Urinary bladder (tissue), 3 donors: ENCODE measurements at regions not wholly inside any gene's neighbourhood (a gene's known extent, or its start where the extent isn't known, plus 50 kb on each side); places are given as distances from the start of the nearest gene placed in this dataset.

ENCODE experiments used
- DNase-seq: peaks from one replicate; pipeline ENCODE4 v3.0.0-alpha.2; 2015; ENCODE audit errors: extremely low spot score
- H3K27ac ChIP-seq: one replicate; pipeline ENCODE4 v1.5.1; 2013; ENCODE audit warnings: low read depth, mild to moderate bottlenecking, moderate library complexity
- H3K36me3 ChIP-seq: one replicate; pipeline ENCODE4 v1.6.1; 2013; ENCODE audit warnings: mild to moderate bottlenecking, moderate library complexity; ENCODE audit not compliant: insufficient read depth
- H3K4me1 ChIP-seq: one replicate; pipeline ENCODE4 v1.6.1; 2013; ENCODE audit warnings: mild to moderate bottlenecking, moderate library complexity; ENCODE audit not compliant: insufficient read depth
- H3K4me3 ChIP-seq: one replicate; pipeline ENCODE4 v1.5.1; 2013; ENCODE audit warnings: low read depth, low read length
- WGBS: extraction: QIAGEN DNeasy Blood & Tissue Kit; methylation state at CpG from one replicate; pipeline ENCODE4 v1.1.7; 2013; 5-methylcytosine and 5-hydroxymethylcytosine counted together
- donor health status: healthy with polysubstance abuse.
- donor health status: healthy.

DNA sequence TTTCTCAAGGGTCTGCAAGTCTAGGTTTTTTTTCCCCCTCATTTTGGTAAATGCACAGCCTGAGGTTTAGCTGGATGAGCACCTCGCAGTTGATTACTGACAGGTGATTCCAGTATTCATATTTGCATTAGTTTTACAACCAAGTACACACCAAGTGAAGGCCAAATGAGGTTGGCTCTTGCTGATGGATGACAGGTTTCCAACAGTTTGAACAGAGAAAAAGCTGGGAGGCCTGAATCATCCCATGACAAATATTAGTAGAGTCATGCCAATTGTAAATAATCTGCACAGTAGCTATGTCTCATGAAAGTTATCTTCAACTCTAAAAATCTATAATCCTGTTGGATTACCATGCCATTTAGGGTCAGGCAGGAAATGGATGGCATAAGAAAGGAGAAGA is 399.8 kb downstream of the HTR7 start:
- no peaks in the 10 kb centered on the region for H3K36me3 ChIP-seq
- DNase-seq, result no peak
- WGBS, result 86% methylated on average over 1 of the region's 1 CpG
- H3K4me3 ChIP-seq, result no peak overlapping the region
- H3K27ac ChIP-seq, result no peak overlapping the region
- H3K4me1 ChIP-seq, result no peaks in the 10 kb centered on the region

GRCh38 chr10:90458571-90458970 is 399.3 kb downstream of the HTR7 start:
- Histone ChIP-seq H3K4me1 (no peaks in the 10 kb centered on the region), H3K27ac (no peak overlapping the region), H3K4me3 (no peak overlapping the region), H3K36me3 (no peaks in the 10 kb centered on the region)
- 72% methylated on average over 1 of the region's 1 CpG for WGBS
- no peak for DNase-seq

- no peak for DNase-seq
- H3K27ac ChIP-seq, result no peak overlapping the region
- H3K4me1 ChIP-seq, result no peaks in the 10 kb centered on the region
- no peaks in the 10 kb centered on the region for H3K36me3 ChIP-seq
- 80% methylated on average over 4 of the region's 4 CpGs for WGBS
- H3K4me3 ChIP-seq, result no peak overlapping the region
Measured at GRCh38 chr10:90461437-90462155, 396.2 kb downstream of the HTR7 start.

DNA sequence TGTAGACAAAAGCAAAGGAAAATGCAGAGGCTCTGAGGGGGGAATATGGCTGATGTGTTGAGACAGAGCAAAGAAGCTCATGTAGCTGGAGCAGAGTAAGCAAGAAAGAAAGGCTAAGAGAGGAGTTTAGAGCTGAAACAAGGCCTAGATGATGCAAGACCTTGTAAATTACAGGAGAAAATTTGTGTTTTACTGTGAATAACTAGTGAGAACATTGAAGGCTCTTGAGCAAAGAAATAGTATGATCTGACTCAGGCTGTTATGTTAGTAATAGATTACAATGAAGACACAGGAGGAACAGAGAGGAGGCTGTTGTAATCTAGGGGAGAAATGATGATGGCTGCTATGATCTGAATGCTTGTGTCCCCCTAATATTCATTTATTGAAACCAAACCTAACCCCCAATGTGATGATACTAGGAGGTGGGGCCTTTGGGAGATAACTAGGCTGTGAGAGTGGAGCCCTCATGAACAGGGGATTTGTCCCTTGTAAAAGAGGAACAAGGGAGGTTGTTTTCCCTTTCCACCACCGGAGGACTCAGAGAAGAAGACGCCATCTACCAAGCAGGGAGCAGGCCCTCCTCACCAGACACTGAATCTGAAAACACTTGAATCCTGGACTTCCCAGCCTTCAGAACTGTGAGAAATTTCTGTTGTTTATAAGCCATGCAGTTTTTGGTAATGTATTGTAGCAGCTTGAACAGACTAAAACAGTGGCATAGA is 394.9 kb downstream of the HTR7 start:
- 93% methylated on average over 2 of the region's 2 CpGs for WGBS
- Histone ChIP-seq H3K4me1 (no peaks in the 10 kb centered on the region), H3K36me3 (no peaks in the 10 kb centered on the region), H3K27ac (no peak overlapping the region), H3K4me3 (no peak overlapping the region)
- DNase-seq, result no peak

DNA sequence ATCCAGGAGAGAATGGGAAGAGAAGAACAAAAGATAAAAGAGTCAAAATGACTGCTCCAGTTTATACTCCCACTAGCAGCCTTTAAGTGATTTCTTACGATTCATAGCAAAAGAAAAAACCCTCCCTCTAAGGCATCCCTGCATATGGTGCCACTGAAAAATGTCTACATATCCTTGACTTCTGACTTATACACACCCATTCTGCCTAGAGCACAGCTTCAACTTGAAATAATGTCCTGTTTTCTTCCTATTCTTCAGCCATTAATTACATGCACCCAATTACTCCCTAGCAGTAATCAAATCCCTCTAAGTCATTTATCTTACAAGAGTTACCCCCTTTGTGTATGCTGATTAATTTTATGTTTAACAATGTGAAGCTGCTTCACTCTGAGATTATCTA is 393.5 kb downstream of the HTR7 start:
- Histone ChIP-seq H3K4me1 (no peaks in the 10 kb centered on the region), H3K4me3 (no peak overlapping the region), H3K27ac (no peak overlapping the region), H3K36me3 (no peaks in the 10 kb centered on the region)
- no peak for DNase-seq
- 73% methylated on average over 1 of the region's 1 CpG for WGBS

DNA sequence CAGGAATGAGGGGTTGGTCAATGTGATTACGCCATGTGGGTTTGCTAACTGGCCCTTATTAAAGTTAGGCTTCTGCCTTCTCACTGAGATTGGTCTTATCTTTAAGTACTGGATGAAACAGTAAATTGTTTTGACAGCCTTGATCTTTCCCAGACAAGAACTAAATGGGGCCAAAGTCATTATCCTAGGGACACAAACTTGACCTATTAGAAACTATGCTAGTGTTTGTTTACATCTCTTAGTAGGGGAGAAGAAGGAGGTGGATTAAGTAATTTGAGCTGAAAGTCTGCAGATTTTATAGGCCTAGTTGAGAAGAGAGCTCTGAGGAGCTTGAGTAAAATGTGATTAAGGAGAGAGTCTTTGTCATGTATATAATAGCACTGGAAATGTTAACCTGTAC is 386.9 kb downstream of the HTR7 start:
- no peaks in the 10 kb centered on the region for H3K36me3 ChIP-seq
- WGBS, result 31% methylated on average over 1 of the region's 1 CpG
- H3K27ac ChIP-seq, result no peak overlapping the region
- H3K4me1 ChIP-seq, result no peaks in the 10 kb centered on the region
- no peak for DNase-seq
- H3K4me3 ChIP-seq, result no peak overlapping the region

GRCh38 chr10:90480466-90480865 is 377.4 kb downstream of the HTR7 start:
- no peak overlapping the region for H3K4me3 ChIP-seq
- no peaks in the 10 kb centered on the region for H3K36me3 ChIP-seq
- no peak overlapping the region for H3K27ac ChIP-seq
- DNase-seq, result no peak
- H3K4me1 ChIP-seq, result no peaks in the 10 kb centered on the region

- H3K4me3 ChIP-seq, result no peak overlapping the region
- WGBS, result 83% methylated on average over 4 of the region's 4 CpGs
Measured at GRCh38 chr10:90481326-90481923, 376.4 kb downstream of the HTR7 start.

GRCh38 chr10:90484518-90484917 is 373.3 kb downstream of the HTR7 start:
- no peaks in the 10 kb centered on the region for H3K36me3 ChIP-seq
- H3K27ac ChIP-seq, result no peak overlapping the region
- no peaks in the 10 kb centered on the region for H3K4me1 ChIP-seq
- H3K4me3 ChIP-seq, result no peak overlapping the region
- WGBS, result 84% methylated on average over 3 of the region's 3 CpGs
- no peak for DNase-seq

More at GRCh38 chr10:90481326-90481923, 376.4 kb downstream of the HTR7 start:
- Histone ChIP-seq H3K4me1 (no peaks in the 10 kb centered on the region), H3K27ac (no peak overlapping the region), H3K36me3 (no peaks in the 10 kb centered on the region)
- DNase-seq, result no peak

DNA sequence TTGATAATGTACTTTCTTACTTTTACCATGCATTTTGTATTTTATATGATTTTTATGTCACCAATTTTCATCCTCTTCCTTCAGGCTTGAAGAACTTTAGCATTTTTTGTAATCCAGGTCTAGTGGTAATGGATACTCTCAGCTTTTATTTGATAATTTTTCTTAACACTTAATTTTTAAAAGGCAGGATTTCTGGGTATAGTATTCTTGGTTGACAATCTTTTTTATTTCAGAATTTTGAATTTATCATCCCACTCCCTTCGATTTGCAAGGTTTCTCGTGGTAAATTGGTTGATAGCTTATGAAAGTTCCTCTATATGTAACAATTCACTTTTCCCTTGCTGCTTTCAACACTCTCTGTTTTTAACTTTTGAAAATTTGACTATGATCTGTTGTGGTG is 363.7 kb downstream of the HTR7 start:
- H3K4me1 ChIP-seq, result no peaks in the 10 kb centered on the region
- H3K36me3 ChIP-seq, result no peaks in the 10 kb centered on the region
- no peak overlapping the region for H3K27ac ChIP-seq
- 90% methylated on average over 2 of the region's 2 CpGs for WGBS
- no peak for DNase-seq
- H3K4me3 ChIP-seq, result no peak overlapping the region

DNA sequence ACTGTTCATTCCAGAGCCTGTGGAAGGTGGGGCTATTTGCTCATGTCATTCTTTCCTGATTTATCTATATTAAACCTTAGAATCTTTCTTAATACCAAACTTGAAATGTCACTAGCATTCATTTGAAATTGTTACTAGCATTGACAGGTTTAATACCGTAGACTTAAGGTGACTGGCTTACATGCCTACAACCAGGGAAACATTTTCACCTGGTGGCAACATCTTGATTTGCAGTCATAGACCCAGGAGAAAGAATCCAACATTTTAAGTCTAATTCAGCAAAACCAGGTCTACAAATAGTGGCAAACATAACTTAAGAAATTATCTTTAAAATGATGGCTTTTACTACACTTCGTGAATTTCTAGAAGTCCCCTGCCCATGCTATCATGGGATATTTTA is 353.7 kb downstream of the HTR7 start:
- H3K27ac ChIP-seq, result no peak overlapping the region
- H3K36me3 ChIP-seq, result no peaks in the 10 kb centered on the region
- WGBS, result 88% methylated on average over 2 of the region's 2 CpGs
- no peak for DNase-seq
- H3K4me3 ChIP-seq, result no peak overlapping the region
- H3K4me1 ChIP-seq, result no peaks in the 10 kb centered on the region

DNA sequence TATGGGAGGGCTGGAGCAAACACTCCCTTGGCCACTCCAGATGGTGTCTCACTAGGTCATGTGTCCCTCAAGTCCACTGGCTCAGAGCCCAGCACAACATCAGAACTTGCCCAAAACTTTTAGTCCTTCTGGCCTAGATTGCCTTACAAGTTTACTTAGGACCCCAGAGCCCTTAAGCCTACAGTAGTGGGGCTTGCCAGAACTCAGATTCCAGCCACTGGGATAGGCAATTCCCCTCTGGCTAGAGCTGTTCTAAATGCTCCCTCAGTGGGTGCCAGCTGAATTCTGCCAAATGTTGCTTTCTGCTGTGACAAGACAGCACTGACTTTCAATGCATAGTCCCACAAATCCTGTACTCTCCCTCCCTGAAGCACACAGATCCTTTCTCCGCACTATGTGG is 331.1 kb downstream of the HTR7 start:
- no peaks in the 10 kb centered on the region for H3K4me1 ChIP-seq
- no peak for DNase-seq
- H3K27ac ChIP-seq, result no peak overlapping the region
- WGBS, result 90% methylated on average over 1 of the region's 1 CpG
- no peaks in the 10 kb centered on the region for H3K36me3 ChIP-seq
- H3K4me3 ChIP-seq, result no peak overlapping the region

DNA sequence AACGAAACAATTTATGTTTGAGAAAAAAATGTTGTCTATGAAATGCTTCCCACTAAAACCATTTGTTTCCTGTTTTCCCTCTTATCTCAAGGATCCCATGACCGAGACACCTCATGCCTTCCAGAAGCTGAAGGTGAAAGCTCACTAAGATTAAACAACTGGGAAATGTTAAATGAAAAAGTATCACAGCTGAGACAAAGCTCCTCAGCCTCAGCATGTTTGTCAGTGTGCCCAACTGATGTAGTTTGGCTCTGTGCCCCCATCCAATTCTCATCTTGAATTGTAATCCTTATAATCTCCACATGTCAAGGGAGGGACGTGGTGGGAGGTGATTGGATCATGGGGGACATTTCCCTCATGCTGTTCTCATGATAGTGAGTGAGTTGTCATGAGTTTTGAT is 327.3 kb downstream of the HTR7 start:
- Histone ChIP-seq H3K36me3 (no peaks in the 10 kb centered on the region), H3K4me1 (no peaks in the 10 kb centered on the region), H3K27ac (no peak overlapping the region), H3K4me3 (no peak overlapping the region)
- WGBS, result 18% methylated on average over 3 of the region's 3 CpGs
- no peak for DNase-seq

DNA sequence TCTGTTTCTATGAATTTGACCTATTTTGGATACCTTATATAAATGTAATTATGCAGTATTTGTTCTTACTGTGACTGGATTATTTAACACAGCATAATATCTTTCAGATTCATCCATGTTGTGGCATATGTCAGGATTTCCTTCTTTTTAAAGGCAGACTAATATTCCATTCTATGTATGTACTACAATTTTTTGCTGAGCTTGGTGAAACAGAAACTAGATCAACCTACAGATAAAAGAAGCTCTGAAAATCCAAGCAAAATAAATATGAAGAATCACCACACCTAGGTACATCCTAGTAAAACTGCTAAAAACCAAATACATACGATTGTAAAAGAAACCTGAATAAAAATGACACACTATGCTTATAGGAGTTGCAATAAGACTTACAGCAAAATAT is 300.5 kb downstream of the HTR7 start:
- no peak for DNase-seq
- no peak overlapping the region for H3K4me3 ChIP-seq
- H3K36me3 ChIP-seq, result no peaks in the 10 kb centered on the region
- H3K4me1 ChIP-seq, result no peaks in the 10 kb centered on the region
- 99% methylated on average over 1 of the region's 1 CpG for WGBS
- no peak overlapping the region for H3K27ac ChIP-seq
